HCT116 (cell line): ENCODE measurements at regions not wholly inside any gene's neighbourhood (a gene's known extent, or its start where the extent isn't known, plus 50 kb on each side); places are given as distances from the start of the nearest gene placed in this dataset.

Experiments used
- ATAC-seq: fragments of 200-7000 bp; cut with Tn5 transposase; 2 replicates; pipeline ENCODE4 v1.9.1; 2020; ENCODE audit warnings: mild to moderate bottlenecking, moderate library complexity
- BruUV-seq: library from RNA; stranded (reverse); fragments of 400-500 nt; replicated peaks from 2 replicates; lab custom pipeline; 2021; lab: Mats Ljungman, UMichigan
- CTCF ChIA-PET: fragments of 300-600 bp; sonication (Branson Sonifier 250); formaldehyde crosslinking; loops from one replicate; lab custom pipeline; 2021; ENCODE audit warnings: antibody characterized with exemption; lab: Charles Lee
- POLR2A ChIA-PET: fragments of 300-600, 350-600 bp; sonication (Branson Sonifier 250); formaldehyde crosslinking; loops from one replicate; lab custom pipeline; 2021; ENCODE audit warnings: antibody characterized with exemption; lab: Charles Lee
- RAD21 ChIA-PET, 2 experiments: fragments of 300-600 bp; sonication (Branson Sonifier 250); formaldehyde crosslinking; loops; one replicate each; lab custom pipeline; 2023; ENCODE audit warnings: low total read pairs in 2 of 2; ENCODE audit not compliant: uncharacterized antibody in 2 of 2, unreplicated experiment in 2 of 2, low non-redundant PET in 1 of 2; lab: Charles Lee
- DNase-seq: peaks from one replicate; pipeline ENCODE4 v3.0.0-alpha.2; 2010; ENCODE audit warnings: low read depth, low spot score
- H2AFZ ChIP-seq: fragments of 200-600 bp; shearing (Covaris generic), sonication (generic); 2 replicates; pipeline ENCODE4 v1.6.1; 2017; ENCODE audit warnings: low read depth, mixed run types, mixed read lengths, antibody characterized with exemption, low read length; ENCODE audit not compliant: poor library complexity, severe bottlenecking
- H3K27ac ChIP-seq: 2 replicates; pipeline ENCODE4 v1.5.1; 2012; ENCODE audit warnings: low read depth, low read length
- H3K27me3 ChIP-seq: fragments of 200-600 bp; sonication (generic); 2 replicates; pipeline ENCODE4 v1.6.1; 2016; ENCODE audit warnings: mixed run types, low read length, mixed read lengths; ENCODE audit not compliant: insufficient read depth
- H3K36me3 ChIP-seq, 2 experiments: fragments of 200-500 bp in 1 of 2; fragments of 200-600 bp in 1 of 2; sonication (Bioruptor generic) in 1 of 2; sonication (generic) in 1 of 2; 2 replicates each; pipeline versions ENCODE4 v1.5.1 to v1.6.1; 2014 to 2016; ENCODE audit warnings: low read length in 2 of 2, inconsistent platforms in 1 of 2, mixed read lengths in 1 of 2, mixed run types in 1 of 2; ENCODE audit not compliant: insufficient read depth in 2 of 2, control insufficient read depth in 1 of 2
- H3K4me1 ChIP-seq, 2 experiments: fragments of 200-600 bp in 1 of 2; sonication (generic) in 1 of 2; 2 replicates each; pipeline versions ENCODE4 v1.5.1 to v1.6.1; 2012 to 2017; ENCODE audit warnings: low read length in 2 of 2, inconsistent platforms in 1 of 2, mild to moderate bottlenecking in 1 of 2, mixed read lengths in 1 of 2, mixed run types in 1 of 2, moderate library complexity in 1 of 2; ENCODE audit not compliant: insufficient read depth in 2 of 2, control insufficient read depth in 1 of 2
- H3K4me2 ChIP-seq: fragments of 200-600 bp; sonication (generic); 2 replicates; pipeline ENCODE4 v1.6.1; 2017; ENCODE audit warnings: mixed run types, low read length, mixed read lengths
- H3K4me3 ChIP-seq, 2 experiments: fragments of 200-600 bp in 1 of 2; sonication (generic) in 1 of 2; replicated peaks in 1 of 2; 2 replicates each; pipeline ENCODE4 v1.5.1; 2011 to 2016; ENCODE audit warnings: low read length in 2 of 2, control low read depth in 1 of 2, low read depth in 1 of 2, mild to moderate bottlenecking in 1 of 2, mixed read lengths in 1 of 2, mixed run types in 1 of 2
- H3K79me2 ChIP-seq: fragments of 200-600 bp; sonication (generic); 2 replicates; pipeline ENCODE4 v1.6.1; 2017; ENCODE audit warnings: mild to moderate bottlenecking, mixed run types, low read length, moderate library complexity, mixed read lengths; ENCODE audit not compliant: insufficient read depth
- H3K9ac ChIP-seq: fragments of 200-600 bp; sonication (generic); 2 replicates; pipeline ENCODE4 v1.6.1; 2016; ENCODE audit warnings: low read length, mixed read lengths
- H3K9me2 ChIP-seq: fragments of 200-600 bp; sonication (generic), shearing (Covaris generic); 2 replicates; pipeline ENCODE4 v1.6.1; 2017; ENCODE audit warnings: mixed run types, mild to moderate bottlenecking, moderate library complexity; ENCODE audit not compliant: insufficient read depth
- H3K9me3 ChIP-seq, 2 experiments: fragments of 200-500 bp in 1 of 2; fragments of 200-600 bp in 1 of 2; sonication (Bioruptor generic) in 1 of 2; sonication (generic) in 1 of 2; 2 replicates each; pipeline ENCODE4 v1.6.1; 2014 to 2017; ENCODE audit warnings: low read length in 2 of 2, mixed read lengths in 2 of 2, inconsistent platforms in 1 of 2, low read depth in 1 of 2, mild to moderate bottlenecking in 1 of 2, mixed run types in 1 of 2, moderate library complexity in 1 of 2; ENCODE audit not compliant: control insufficient read depth in 1 of 2, insufficient read depth in 1 of 2
- H4K20me1 ChIP-seq: fragments of 200-600 bp; sonication (generic), shearing (Covaris generic); 2 replicates; pipeline ENCODE4 v1.6.1; 2017; ENCODE audit warnings: mixed run types, mild to moderate bottlenecking, moderate library complexity; ENCODE audit not compliant: insufficient read depth
- EGR1 ChIP-seq: IDR thresholded peaks from 2 replicates; pipeline ENCODE4 v1.6.1; 2012; ENCODE audit warnings: low read depth
- JUND ChIP-seq: IDR thresholded peaks from 2 replicates; pipeline ENCODE4 v1.6.1; 2012
- POLR2A ChIP-seq: IDR thresholded peaks from 2 replicates; pipeline ENCODE4 v1.7.0; 2011; ENCODE audit warnings: borderline replicate concordance; ENCODE audit not compliant: insufficient read depth, insufficient read length; ENCODE audit errors: extremely low read depth
- ZNF274 ChIP-seq: fragments of 200-500 bp; sonication (Bioruptor generic); IDR thresholded peaks from 2 replicates; pipeline ENCODE4 v1.6.1; 2014; ENCODE audit warnings: mild to moderate bottlenecking, low read depth, low read length, inconsistent platforms
- intact Hi-C: fragments of 100-400 bp; cut with micrococcal nuclease; formaldehyde crosslinking; loops from 2 replicates; pipeline ENCODE4 v1.10.0; 2022
- TF ChIP-seq, protein P1 (sequence below): IDR thresholded peaks from 2 replicates; pipeline ENCODE4 v1.6.1; 2011; ENCODE audit warnings: mild to moderate bottlenecking, low read length, moderate library complexity; ENCODE audit not compliant: insufficient replicate concordance; ENCODE audit errors: extremely low read depth
- TF ChIP-seq, protein P2 (sequence below), 3 experiments: fragments of 200-600 bp in 1 of 3; sonication (generic) in 1 of 3; IDR thresholded peaks in 2 of 3; conservative IDR thresholded peaks in 1 of 3; 2 replicates each; pipeline ENCODE4 v1.5.1; 2012 to 2017; ENCODE audit warnings: low read depth in 2 of 3, low read length in 2 of 3, antibody characterized with exemption in 1 of 3, borderline replicate concordance in 1 of 3, control low read depth in 1 of 3, mild to moderate bottlenecking in 1 of 3, mixed read lengths in 1 of 3, mixed run types in 1 of 3, moderate library complexity in 1 of 3; ENCODE audit not compliant: insufficient read depth in 1 of 3

DNA sequence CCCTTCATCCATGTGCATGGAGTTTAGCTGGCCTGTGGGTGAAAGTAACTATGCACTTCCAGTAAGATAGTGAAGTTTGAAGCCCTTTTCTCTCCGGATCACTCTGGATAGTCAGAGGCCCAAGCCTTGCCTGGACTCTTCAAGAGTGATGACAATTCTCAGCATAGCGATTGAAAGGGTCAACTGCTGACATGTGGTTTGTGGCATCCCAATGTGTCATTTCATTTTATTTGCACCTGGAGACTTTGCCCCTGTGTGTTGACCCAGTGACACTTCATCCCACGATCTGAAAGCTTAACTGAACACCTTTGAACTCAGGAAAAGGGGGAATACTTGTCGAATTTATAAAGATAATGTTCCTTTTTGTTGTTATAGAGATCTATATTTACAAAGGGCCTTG, 711.9 kb upstream of the TMEM132C start (continued):
- TF ChIP-seq, protein P1, sequence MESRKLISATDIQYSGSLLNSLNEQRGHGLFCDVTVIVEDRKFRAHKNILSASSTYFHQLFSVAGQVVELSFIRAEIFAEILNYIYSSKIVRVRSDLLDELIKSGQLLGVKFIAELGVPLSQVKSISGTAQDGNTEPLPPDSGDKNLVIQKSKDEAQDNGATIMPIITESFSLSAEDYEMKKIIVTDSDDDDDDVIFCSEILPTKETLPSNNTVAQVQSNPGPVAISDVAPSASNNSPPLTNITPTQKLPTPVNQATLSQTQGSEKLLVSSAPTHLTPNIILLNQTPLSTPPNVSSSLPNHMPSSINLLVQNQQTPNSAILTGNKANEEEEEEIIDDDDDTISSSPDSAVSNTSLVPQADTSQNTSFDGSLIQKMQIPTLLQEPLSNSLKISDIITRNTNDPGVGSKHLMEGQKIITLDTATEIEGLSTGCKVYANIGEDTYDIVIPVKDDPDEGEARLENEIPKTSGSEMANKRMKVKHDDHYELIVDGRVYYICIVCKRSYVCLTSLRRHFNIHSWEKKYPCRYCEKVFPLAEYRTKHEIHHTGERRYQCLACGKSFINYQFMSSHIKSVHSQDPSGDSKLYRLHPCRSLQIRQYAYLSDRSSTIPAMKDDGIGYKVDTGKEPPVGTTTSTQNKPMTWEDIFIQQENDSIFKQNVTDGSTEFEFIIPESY, result no peak
- TF ChIP-seq, protein P2, sequence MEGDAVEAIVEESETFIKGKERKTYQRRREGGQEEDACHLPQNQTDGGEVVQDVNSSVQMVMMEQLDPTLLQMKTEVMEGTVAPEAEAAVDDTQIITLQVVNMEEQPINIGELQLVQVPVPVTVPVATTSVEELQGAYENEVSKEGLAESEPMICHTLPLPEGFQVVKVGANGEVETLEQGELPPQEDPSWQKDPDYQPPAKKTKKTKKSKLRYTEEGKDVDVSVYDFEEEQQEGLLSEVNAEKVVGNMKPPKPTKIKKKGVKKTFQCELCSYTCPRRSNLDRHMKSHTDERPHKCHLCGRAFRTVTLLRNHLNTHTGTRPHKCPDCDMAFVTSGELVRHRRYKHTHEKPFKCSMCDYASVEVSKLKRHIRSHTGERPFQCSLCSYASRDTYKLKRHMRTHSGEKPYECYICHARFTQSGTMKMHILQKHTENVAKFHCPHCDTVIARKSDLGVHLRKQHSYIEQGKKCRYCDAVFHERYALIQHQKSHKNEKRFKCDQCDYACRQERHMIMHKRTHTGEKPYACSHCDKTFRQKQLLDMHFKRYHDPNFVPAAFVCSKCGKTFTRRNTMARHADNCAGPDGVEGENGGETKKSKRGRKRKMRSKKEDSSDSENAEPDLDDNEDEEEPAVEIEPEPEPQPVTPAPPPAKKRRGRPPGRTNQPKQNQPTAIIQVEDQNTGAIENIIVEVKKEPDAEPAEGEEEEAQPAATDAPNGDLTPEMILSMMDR (IDR thresholded peaks at IDR 0.05 in 2 of 3, conservative IDR thresholded peaks at IDR 0.05 in 1 of 3; ENCODE audit: borderline replicate concordance in 1 of 3, insufficient read depth in 1 of 3, low read depth in 2 of 3, low read length in 2 of 3), result no peak
- TF ChIP-seq JUND, result no peak

DNA sequence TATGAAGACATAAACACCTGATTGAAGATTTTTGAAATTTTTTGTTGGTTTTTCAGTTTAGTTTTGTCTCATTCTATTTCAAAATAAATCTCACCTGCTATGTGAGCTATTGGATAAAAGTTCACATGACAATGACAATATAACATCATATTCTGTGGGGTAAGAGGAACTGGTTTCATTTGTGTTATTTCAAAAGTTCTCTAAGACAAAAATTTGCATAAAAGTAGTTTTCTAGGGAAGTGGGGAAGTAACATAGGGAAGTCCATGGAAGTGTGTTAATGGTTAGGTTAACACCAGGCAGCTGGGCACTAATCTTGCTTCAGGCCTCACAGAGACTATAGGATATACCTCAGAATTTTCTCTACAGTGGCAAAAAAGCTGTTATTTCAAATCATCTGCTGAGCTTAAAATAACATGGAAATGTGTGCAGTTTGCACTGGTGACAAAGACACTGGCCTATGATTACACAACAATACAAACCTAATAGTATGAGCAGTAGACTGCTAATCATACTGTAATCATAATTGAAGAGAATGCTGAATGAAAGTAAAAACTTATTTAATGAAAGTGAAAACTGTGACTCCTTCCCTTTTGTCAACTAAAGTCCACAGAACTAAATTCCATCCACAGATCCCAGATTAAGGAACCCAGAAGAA, 710.6 kb upstream of the TMEM132C start:
- H3K27ac ChIP-seq, result no peak overlapping the region
- no peaks in the 10 kb centered on the region for H3K27me3 ChIP-seq
- ATAC-seq (no peak), DNase-seq (no peak)
- H3K4me1 ChIP-seq, result no peaks in the 10 kb centered on the region
- H4K20me1 ChIP-seq, result no peaks in the 10 kb centered on the region
- intact Hi-C loops, result no loop called here
- POLR2A ChIA-PET, result no interaction called here
- BruUV-seq, result no TSS peak
- RAD21 ChIA-PET, result no interaction called here
- H3K36me3 ChIP-seq, result no peaks in the 10 kb centered on the region
- H2AFZ ChIP-seq, result no peak overlapping the region
- no peak overlapping the region for H3K4me2 ChIP-seq
- H3K9me3 ChIP-seq, result peaks cover 0 to 9% of the 10 kb centered on the region in 2 experiments; a peak in 2 of 4 replicates
- no peak overlapping the region for H3K9ac ChIP-seq
- CTCF ChIA-PET, result no interaction called here
- no peak overlapping the region for H3K4me3 ChIP-seq
- H3K79me2 ChIP-seq, result no peaks in the 10 kb centered on the region
- H3K9me2 ChIP-seq, result no peaks in the 10 kb centered on the region
- TF ChIP-seq, protein P2 (IDR thresholded peaks at IDR 0.05 in 2 of 3, conservative IDR thresholded peaks at IDR 0.05 in 1 of 3; ENCODE audit: borderline replicate concordance in 1 of 3, insufficient read depth in 1 of 3, low read depth in 2 of 3, low read length in 2 of 3), result no peak
- no peak for TF ChIP-seq POLR2A
- TF ChIP-seq ZNF274, result no peak
- TF ChIP-seq EGR1, result no peak
